ENCODE measurements at regions not wholly inside any gene's neighbourhood (a gene's known extent, or its start where the extent isn't known, plus 50 kb on each side); places are given as distances from the start of the nearest gene placed in this dataset.

- no peak overlapping the region for H3K27ac ChIP-seq (ENCODE audit: low read depth in 1 of 2, low read length in 2 of 2)
- Mint-ChIP-seq H3K27ac (no peak overlapping the region), H3K4me3 (no peak overlapping the region), H3K4me1 (no peaks in the 10 kb centered on the region), H3K27me3 (ENCODE audit: low read depth in 3 of 3) (no peaks in the 10 kb centered on the region), H3K36me3 (no peaks in the 10 kb centered on the region), H3K9me3 (peaks cover 2 to 25% (median 9%) of the 10 kb centered on the region in 7 donors)
- H3K36me3 ChIP-seq (replicated peaks in 1 of 2; ENCODE audit: control insufficient read depth in 1 of 2, insufficient read depth in 2 of 2, low read length in 2 of 2), result no peaks in the 10 kb centered on the region
- intact Hi-C loops (cut with micrococcal nuclease), result no loop called here
- H3K4me2 ChIP-seq (replicated peaks; ENCODE audit: extremely low read depth, low read length, poor library complexity, severe bottlenecking), result no peak overlapping the region
- no peak overlapping the region for H3K9ac ChIP-seq (ENCODE audit: insufficient read depth, low read length, poor library complexity, severe bottlenecking)
- no peak for TF ChIP-seq CTCF (IDR thresholded peaks at IDR 0.05)
- H3K4me1 ChIP-seq (ENCODE audit: control insufficient read depth in 1 of 2, insufficient read depth in 2 of 2, low read length in 2 of 2), result no peaks in the 10 kb centered on the region
- no peaks in the 10 kb centered on the region for H3K79me2 ChIP-seq (ENCODE audit: insufficient read depth, low read length)
- no peaks in the 10 kb centered on the region for H3K27me3 ChIP-seq (ENCODE audit: control insufficient read depth in 2 of 2, insufficient read depth in 2 of 2, low read length in 2 of 2)
- DNase-seq, result no peak
- no peak overlapping the region for H2AFZ ChIP-seq (ENCODE audit: insufficient read depth, low read depth, low read length, poor library complexity, severe bottlenecking)
- no peak overlapping the region for H3K4me3 ChIP-seq (replicated peaks in 1 of 3; ENCODE audit: low read depth in 2 of 3, low read length in 3 of 3)
- peaks cover 13 to 29% of the 10 kb centered on the region in 2 donors for H3K9me3 ChIP-seq (replicated peaks in 1 of 2; ENCODE audit: control insufficient read depth in 1 of 2, insufficient read depth in 1 of 2, low read length in 2 of 2)
- no peaks in the 10 kb centered on the region for H4K20me1 ChIP-seq (ENCODE audit: insufficient read depth, low read length)
These were observed 882.5 kb upstream of the GBE1 start for GRCh38 chr3:82643948-82644347.

DNA sequence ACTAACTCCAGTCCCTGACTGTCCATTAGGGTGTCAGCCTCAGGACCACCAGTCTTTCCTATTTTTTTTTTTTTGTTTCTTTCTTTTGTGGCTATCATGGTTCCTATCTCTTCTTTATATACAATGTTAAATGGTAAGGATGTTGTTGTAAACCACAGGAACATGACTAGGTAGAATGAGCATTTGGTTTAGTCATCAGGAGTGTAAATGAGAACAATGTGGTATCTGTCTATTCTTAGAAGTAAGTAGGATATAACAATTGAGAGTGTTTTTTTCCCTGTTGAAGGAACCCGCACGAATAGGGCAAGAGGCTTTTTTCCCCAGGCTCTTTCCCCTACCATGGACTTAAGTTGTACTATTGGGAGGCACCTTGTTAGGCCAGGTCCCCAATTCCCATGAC is 880.3 kb upstream of the GBE1 start:
- Mint-ChIP-seq H3K4me1 (no peaks in the 10 kb centered on the region), H3K36me3 (no peaks in the 10 kb centered on the region), H3K27ac (no peak overlapping the region), H3K9me3 (peaks cover 1 to 23% (median 5%) of the 10 kb centered on the region in 7 donors), H3K4me3 (no peak overlapping the region), H3K27me3 (ENCODE audit: low read depth in 3 of 3) (no peaks in the 10 kb centered on the region)
- Histone ChIP-seq H2AFZ (ENCODE audit: insufficient read depth, low read depth, low read length, poor library complexity, severe bottlenecking) (no peak overlapping the region), H3K4me2 (replicated peaks; ENCODE audit: extremely low read depth, low read length, poor library complexity, severe bottlenecking) (no peak overlapping the region), H3K9me3 (replicated peaks in 1 of 2; ENCODE audit: control insufficient read depth in 1 of 2, insufficient read depth in 1 of 2, low read length in 2 of 2) (peaks cover 13 to 25% of the 10 kb centered on the region in 2 donors), H3K9ac (ENCODE audit: insufficient read depth, low read length, poor library complexity, severe bottlenecking) (no peak overlapping the region), H3K4me3 (replicated peaks in 1 of 3; ENCODE audit: low read depth in 2 of 3, low read length in 3 of 3) (no peak overlapping the region), H3K36me3 (replicated peaks in 1 of 2; ENCODE audit: control insufficient read depth in 1 of 2, insufficient read depth in 2 of 2, low read length in 2 of 2) (no peaks in the 10 kb centered on the region), H3K4me1 (ENCODE audit: control insufficient read depth in 1 of 2, insufficient read depth in 2 of 2, low read length in 2 of 2) (no peaks in the 10 kb centered on the region), H3K27me3 (ENCODE audit: control insufficient read depth in 2 of 2, insufficient read depth in 2 of 2, low read length in 2 of 2) (no peaks in the 10 kb centered on the region), H3K27ac (ENCODE audit: low read depth in 1 of 2, low read length in 2 of 2) (no peak overlapping the region), H4K20me1 (ENCODE audit: insufficient read depth, low read length) (no peaks in the 10 kb centered on the region), H3K79me2 (ENCODE audit: insufficient read depth, low read length) (no peaks in the 10 kb centered on the region)
- no peak for TF ChIP-seq CTCF (IDR thresholded peaks at IDR 0.05)
- intact Hi-C loops (cut with micrococcal nuclease), result no loop called here
- WGBS (ENCODE audit: insufficient coverage), result no CpG with 5 or more reads among the region's 2 CpGs
- DNase-seq, result no peak

Data from CD14-positive monocyte (primary cell).